ENCODE measurements at regions not wholly inside any gene's neighbourhood (a gene's known extent, or its start where the extent isn't known, plus 50 kb on each side); places are given as distances from the start of the nearest gene placed in this dataset.

- CTCF ChIA-PET: no interaction called here
- DNase-seq (ENCODE audit: unreplicated experiment): no peak
- Mint-ChIP-seq H3K9me3 (ENCODE audit: unreplicated experiment) (no peaks in the 10 kb centered on the region), H3K36me3 (ENCODE audit: insufficient read depth, unreplicated experiment) (no peaks in the 10 kb centered on the region), H3K4me1 (ENCODE audit: insufficient read depth, unreplicated experiment) (no peaks in the 10 kb centered on the region), H3K27me3 (ENCODE audit: insufficient read depth, unreplicated experiment) (no peaks in the 10 kb centered on the region), H3K27ac (ENCODE audit: low read depth, unreplicated experiment) (no peak overlapping the region), H3K4me3 (ENCODE audit: unreplicated experiment) (no peak overlapping the region)
- intact Hi-C loops (cut with micrococcal nuclease): no loop called here
- no peak for TF ChIP-seq CTCF (IDR thresholded peaks at IDR 0.05; ENCODE audit: unreplicated experiment)
- POLR2A ChIA-PET: interaction anchor here (0.6 kb wide), 1 partner anchor 232 kb away, joined by 3 read pairs; no protein-coding TSS in a partner anchor
- BruUV-seq (replicated peaks): no TSS peak
These were observed 472.2 kb downstream of the SOX6 start for GRCh38 chr11:15884141-15884540.

- ChIA-PET POLR2A (interaction anchor here (0.6 kb wide), 1 partner anchor 232 kb away, joined by 3 read pairs; no protein-coding TSS in a partner anchor), CTCF (interaction anchor here (0.7 kb wide), 1 partner anchor 237 kb away, joined by 3 read pairs; no protein-coding TSS in a partner anchor)
- H3K27me3 Mint-ChIP-seq (ENCODE audit: insufficient read depth, unreplicated experiment): no peaks in the 10 kb centered on the region
- no peaks in the 10 kb centered on the region for H3K9me3 Mint-ChIP-seq (ENCODE audit: unreplicated experiment)
- H3K4me1 Mint-ChIP-seq (ENCODE audit: insufficient read depth, unreplicated experiment): no peaks in the 10 kb centered on the region
- intact Hi-C loops (cut with micrococcal nuclease): no loop called here
- H3K4me3 Mint-ChIP-seq (ENCODE audit: unreplicated experiment): no peak overlapping the region
- no peak for TF ChIP-seq CTCF (IDR thresholded peaks at IDR 0.05; ENCODE audit: unreplicated experiment)
- BruUV-seq (replicated peaks): no TSS peak
- no peak overlapping the region for H3K27ac Mint-ChIP-seq (ENCODE audit: low read depth, unreplicated experiment)
- no peak for DNase-seq (ENCODE audit: unreplicated experiment)
- H3K36me3 Mint-ChIP-seq (ENCODE audit: insufficient read depth, unreplicated experiment): no peaks in the 10 kb centered on the region
These were observed 471.4 kb downstream of the SOX6 start for GRCh38 chr11:15884777-15885540.

GRCh38 chr11:15885854-15886253, 470.5 kb downstream of the SOX6 start:
- no peaks in the 10 kb centered on the region for H3K4me1 Mint-ChIP-seq (ENCODE audit: insufficient read depth, unreplicated experiment)
- TF ChIP-seq CTCF (IDR thresholded peaks at IDR 0.05; ENCODE audit: unreplicated experiment): no peak
- CTCF ChIA-PET: interaction anchor here (0.7 kb wide), 1 partner anchor 238 kb away, joined by 3 read pairs; no protein-coding TSS in a partner anchor

GRCh38 chr11:15886299-15886698, 470.0 kb downstream of the SOX6 start:
- Mint-ChIP-seq H3K27me3 (ENCODE audit: insufficient read depth, unreplicated experiment) (no peaks in the 10 kb centered on the region), H3K9me3 (ENCODE audit: unreplicated experiment) (no peaks in the 10 kb centered on the region), H3K27ac (ENCODE audit: low read depth, unreplicated experiment) (no peak overlapping the region), H3K36me3 (ENCODE audit: insufficient read depth, unreplicated experiment) (no peaks in the 10 kb centered on the region), H3K4me1 (ENCODE audit: insufficient read depth, unreplicated experiment) (no peaks in the 10 kb centered on the region), H3K4me3 (ENCODE audit: unreplicated experiment) (no peak overlapping the region)
- intact Hi-C loops (cut with micrococcal nuclease): no loop called here
- ChIA-PET CTCF (no interaction called here), POLR2A (no interaction called here)
- BruUV-seq (replicated peaks): no TSS peak
- DNase-seq (ENCODE audit: unreplicated experiment): no peak
- TF ChIP-seq CTCF (IDR thresholded peaks at IDR 0.05; ENCODE audit: unreplicated experiment): no peak

More at GRCh38 chr11:15885854-15886253, 470.5 kb downstream of the SOX6 start:
- POLR2A ChIA-PET: no interaction called here
- DNase-seq (ENCODE audit: unreplicated experiment): no peak
- no TSS peak for BruUV-seq (replicated peaks)
- no peak overlapping the region for H3K27ac Mint-ChIP-seq (ENCODE audit: low read depth, unreplicated experiment)
- intact Hi-C loops (cut with micrococcal nuclease): no loop called here
- no peaks in the 10 kb centered on the region for H3K36me3 Mint-ChIP-seq (ENCODE audit: insufficient read depth, unreplicated experiment)
- H3K4me3 Mint-ChIP-seq (ENCODE audit: unreplicated experiment): no peak overlapping the region
- H3K27me3 Mint-ChIP-seq (ENCODE audit: insufficient read depth, unreplicated experiment): no peaks in the 10 kb centered on the region
- no peaks in the 10 kb centered on the region for H3K9me3 Mint-ChIP-seq (ENCODE audit: unreplicated experiment)
